Psoas muscle (tissue), 7 donors: ENCODE measurements at regions not wholly inside any gene's neighbourhood (a gene's known extent, or its start where the extent isn't known, plus 50 kb on each side); places are given as distances from the start of the nearest gene placed in this dataset.
A peak's percentile ranks its signal among the peaks of the same experiment; 100 is the strongest.

Source experiments
- ATAC-seq, 4 donors: fragments of 200-7000 bp; cut with Tn5 transposase; one replicate each; pipeline ENCODE4 v1.9.1; 2020; ENCODE audit warnings: moderate library complexity in 3 of 4, mild to moderate bottlenecking in 2 of 4
- DNase-seq, 2 donors: peaks; one replicate each; pipeline ENCODE4 v3.0.0-alpha.2; 2020
- H3K27ac ChIP-seq: fragments of 200-600 bp; one replicate; pipeline ENCODE4 v1.8.0; 2022
- H3K27me3 ChIP-seq, 3 donors: fragments of 200-600 bp in 1 of 3; one replicate each; pipeline versions ENCODE4 v1.6.1 to v1.8.0; 2013 to 2022; ENCODE audit warnings: low read length in 2 of 3, mild to moderate bottlenecking in 2 of 3, moderate library complexity in 1 of 3; ENCODE audit not compliant: insufficient read depth in 3 of 3
- H3K36me3 ChIP-seq, 2 donors: fragments of 200-600 bp in 1 of 2; one replicate each; pipeline versions ENCODE4 v1.6.1 to v1.8.0; 2013 to 2022; ENCODE audit warnings: low read depth in 1 of 2, mild to moderate bottlenecking in 1 of 2, moderate library complexity in 1 of 2; ENCODE audit not compliant: insufficient read depth in 1 of 2
- H3K4me1 ChIP-seq: fragments of 200-600 bp; one replicate; pipeline ENCODE4 v1.8.0; 2022
- H3K4me3 ChIP-seq: fragments of 200-600 bp; one replicate; pipeline ENCODE4 v1.8.0; 2022; ENCODE audit warnings: mild to moderate bottlenecking
- H3K9me3 ChIP-seq: fragments of 200-600 bp; one replicate; pipeline ENCODE4 v1.8.0; 2022
- CTCF ChIP-seq: fragments of 200-600 bp; IDR thresholded peaks from one replicate; pipeline ENCODE4 v1.8.0; 2022; ENCODE audit warnings: antibody characterized with exemption
- WGBS, 3 donors: extraction: QIAGEN DNeasy Blood & Tissue Kit; methylation state at CpG; one replicate each; pipeline versions ENCODE4 v1.1.6 to v1.1.7; 2013; 5-methylcytosine and 5-hydroxymethylcytosine counted together
- intact Hi-C, 2 donors: fragments of 100-400 bp; cut with DNase I; formaldehyde crosslinking; loops; one replicate each; pipeline versions ENCODE4 v1.11.0 to v1.14.2; 2022
- donor health status: healthy with polysubstance abuse.
- donor health status: DM: no; HTN: no; CAD: no; lungs with moderate emphysema.
- donor health status: Bipolar disorder and iron deficiency.
- donor health status: healthy.
- donor health status: DM: yes; HTN: yes; CAD: no.
- donor health status: DM: no; HTN: no; CAD: no.
- donor health status: DM: yes; HTN: yes; CAD: no.

GRCh38 chr5:89036704-89037489 lies 153.9 kb upstream of the MEF2C start:
- WGBS, 3 donors, result 58 to 62% (median 60%) methylated on average over 8 of the region's 8 CpGs
- Histone ChIP-seq H3K4me1 (no peaks in the 10 kb centered on the region), H3K36me3 (no peaks in the 10 kb centered on the region), H3K9me3 (no peaks in the 10 kb centered on the region), H3K27me3 (no peaks in the 10 kb centered on the region), H3K4me3 (no peak overlapping the region), H3K27ac (no peak overlapping the region)
- ATAC-seq (peak in 1 of 4 donors; percentile 24), DNase-seq (no peak)
- TF ChIP-seq CTCF, result no peak
- intact Hi-C loops, result no loop called here

GRCh38 chr5:89036166-89036565 lies 153.2 kb upstream of the MEF2C start:
- Histone ChIP-seq H3K27ac (no peak overlapping the region), H3K36me3 (no peaks in the 10 kb centered on the region), H3K4me3 (no peak overlapping the region), H3K9me3 (no peaks in the 10 kb centered on the region), H3K4me1 (no peaks in the 10 kb centered on the region), H3K27me3 (no peaks in the 10 kb centered on the region)
- DNase-seq (no peak), ATAC-seq (no peak)
- no peak for TF ChIP-seq CTCF
- intact Hi-C loops, result no loop called here
- 72 to 77% (median 74%) methylated on average over 6 of the region's 6 CpGs for WGBS, 3 donors

- no peak for DNase-seq
- intact Hi-C loops, result no loop called here
- no peaks in the 10 kb centered on the region for H3K27me3 ChIP-seq
- TF ChIP-seq CTCF, result no peak
- peak in 2 of 4 donors; percentile 60 to 68 for ATAC-seq
- no peak overlapping the region for H3K27ac ChIP-seq
- WGBS, 3 donors, result 89 to 95% (median 93%) methylated on average over 2 of the region's 2 CpGs
- no peak overlapping the region for H3K4me3 ChIP-seq
- no peaks in the 10 kb centered on the region for H3K4me1 ChIP-seq
- H3K36me3 ChIP-seq, result no peaks in the 10 kb centered on the region
- no peaks in the 10 kb centered on the region for H3K9me3 ChIP-seq
Measured at GRCh38 chr5:89034588-89034987, 151.6 kb upstream of the MEF2C start.

GRCh38 chr5:89030798-89031197 lies 147.8 kb upstream of the MEF2C start:
- ATAC-seq (no peak), DNase-seq (no peak)
- no peak for TF ChIP-seq CTCF
- Histone ChIP-seq H3K36me3 (no peaks in the 10 kb centered on the region), H3K4me3 (no peak overlapping the region), H3K27me3 (no peaks in the 10 kb centered on the region), H3K4me1 (no peaks in the 10 kb centered on the region), H3K9me3 (no peaks in the 10 kb centered on the region), H3K27ac (no peak overlapping the region)
- intact Hi-C loops, result no loop called here
- WGBS, 3 donors, result 87 to 88% (median 88%) methylated on average over 3 of the region's 3 CpGs
